ENCODE measurements at regions not wholly inside any gene's neighbourhood (a gene's known extent, or its start where the extent isn't known, plus 50 kb on each side); places are given as distances from the start of the nearest gene placed in this dataset.

- in situ Hi-C loops (cut with HindIII; ENCODE audit: low sequenced_read_pairs) = no loop called here
Observed at GRCh38 chr10:113319479-113319878, 233.4 kb upstream of the HABP2 start.

GRCh38 chr10:113320211-113320610, 232.6 kb upstream of the HABP2 start:
- in situ Hi-C loops (cut with HindIII; ENCODE audit: low sequenced_read_pairs) = no loop called here

- in situ Hi-C loops (cut with HindIII; ENCODE audit: low sequenced_read_pairs) = no loop called here
Observed at GRCh38 chr10:113320987-113321386, 231.9 kb upstream of the HABP2 start.

GRCh38 chr10:113322843-113323242, 230.0 kb upstream of the HABP2 start:
- in situ Hi-C loops (cut with HindIII; ENCODE audit: low sequenced_read_pairs) = no loop called here

- in situ Hi-C loops (cut with HindIII; ENCODE audit: low sequenced_read_pairs) = no loop called here
Observed at GRCh38 chr10:113323985-113324384, 228.9 kb upstream of the HABP2 start.

- in situ Hi-C loops (cut with HindIII; ENCODE audit: low sequenced_read_pairs) = no loop called here
Observed at GRCh38 chr10:113326160-113327111, 226.4 kb upstream of the HABP2 start.

GRCh38 chr10:113329121-113329596, 223.7 kb upstream of the HABP2 start:
- in situ Hi-C loops (cut with HindIII; ENCODE audit: low sequenced_read_pairs) = no loop called here

- in situ Hi-C loops (cut with HindIII; ENCODE audit: low sequenced_read_pairs) = no loop called here
Observed at GRCh38 chr10:113331961-113332360, 220.9 kb upstream of the HABP2 start.

GRCh38 chr10:113333313-113333712, 219.5 kb upstream of the HABP2 start:
- in situ Hi-C loops (cut with HindIII; ENCODE audit: low sequenced_read_pairs) = no loop called here

GRCh38 chr10:113335592-113335991, 217.3 kb upstream of the HABP2 start:
- in situ Hi-C loops (cut with HindIII; ENCODE audit: low sequenced_read_pairs) = no loop called here

GRCh38 chr10:113336549-113337130, 216.2 kb upstream of the HABP2 start:
- in situ Hi-C loops (cut with HindIII; ENCODE audit: low sequenced_read_pairs) = no loop called here

GRCh38 chr10:113337142-113337541, 215.7 kb upstream of the HABP2 start:
- in situ Hi-C loops (cut with HindIII; ENCODE audit: low sequenced_read_pairs) = no loop called here

- in situ Hi-C loops (cut with HindIII; ENCODE audit: low sequenced_read_pairs) = no loop called here
Observed at GRCh38 chr10:113339121-113339520, 213.7 kb upstream of the HABP2 start.

GRCh38 chr10:113340282-113340681, 212.6 kb upstream of the HABP2 start:
- in situ Hi-C loops (cut with HindIII; ENCODE audit: low sequenced_read_pairs) = no loop called here

- in situ Hi-C loops (cut with HindIII; ENCODE audit: low sequenced_read_pairs) = no loop called here
Observed at GRCh38 chr10:113341138-113341537, 211.7 kb upstream of the HABP2 start.

- in situ Hi-C loops (cut with HindIII; ENCODE audit: low sequenced_read_pairs) = no loop called here
Observed at GRCh38 chr10:113345826-113346624, 206.8 kb upstream of the HABP2 start.

- in situ Hi-C loops (cut with HindIII; ENCODE audit: low sequenced_read_pairs) = no loop called here
Observed at GRCh38 chr10:113347508-113347907, 205.3 kb upstream of the HABP2 start.

GRCh38 chr10:113348694-113349093, 204.2 kb upstream of the HABP2 start:
- in situ Hi-C loops (cut with HindIII; ENCODE audit: low sequenced_read_pairs) = no loop called here

- in situ Hi-C loops (cut with HindIII; ENCODE audit: low sequenced_read_pairs) = no loop called here
Observed at GRCh38 chr10:113350311-113351040, 202.4 kb upstream of the HABP2 start.

GRCh38 chr10:113354711-113355110, 198.1 kb upstream of the HABP2 start:
- in situ Hi-C loops (cut with HindIII; ENCODE audit: low sequenced_read_pairs) = loop anchor here (5.0 kb wide), 1 partner anchor 47 kb away; no protein-coding TSS in a partner anchor

Measured in DLD1 (cell line).